CD14-positive monocyte (primary cell): ENCODE measurements at regions not wholly inside any gene's neighbourhood (a gene's known extent, or its start where the extent isn't known, plus 50 kb on each side); places are given as distances from the start of the nearest gene placed in this dataset.

Experiments
- DNase-seq, 3 donors: peaks; one replicate each; pipeline ENCODE4 v3.0.0-alpha.2; 2011 to 2022
- H2AFZ ChIP-seq: 2 replicates; pipeline ENCODE4 v1.6.0; 2012; ENCODE audit warnings: mild to moderate bottlenecking, low read depth, low read length, inconsistent platforms; ENCODE audit not compliant: insufficient read depth, poor library complexity, severe bottlenecking
- H3K27ac ChIP-seq, 2 donors: 1 replicate in 1 of 2; 2 replicates in 1 of 2; pipeline ENCODE4 v1.5.1; 2012 to 2013; ENCODE audit warnings: low read length in 2 of 2, control low read depth in 1 of 2, inconsistent platforms in 1 of 2, low read depth in 1 of 2, mild to moderate bottlenecking in 1 of 2
- H3K27me3 ChIP-seq, 2 donors: one replicate each; pipeline versions ENCODE4 v1.6.0 to v1.6.1; 2011 to 2013; ENCODE audit warnings: low read length in 2 of 2; ENCODE audit not compliant: control insufficient read depth in 2 of 2, insufficient read depth in 2 of 2
- H3K36me3 ChIP-seq, 2 donors: replicated peaks in 1 of 2; 1 replicate in 1 of 2; 2 replicates in 1 of 2; pipeline versions ENCODE4 v1.5.1 to v1.6.1; 2012 to 2013; ENCODE audit warnings: low read length in 2 of 2, control low read depth in 1 of 2, inconsistent platforms in 1 of 2, mild to moderate bottlenecking in 1 of 2; ENCODE audit not compliant: insufficient read depth in 2 of 2, control insufficient read depth in 1 of 2
- H3K4me1 ChIP-seq, 2 donors: 1 replicate in 1 of 2; 2 replicates in 1 of 2; pipeline versions ENCODE4 v1.5.1 to v1.6.1; 2012 to 2013; ENCODE audit warnings: low read length in 2 of 2, control low read depth in 1 of 2, inconsistent platforms in 1 of 2, mild to moderate bottlenecking in 1 of 2, moderate library complexity in 1 of 2; ENCODE audit not compliant: insufficient read depth in 2 of 2, control insufficient read depth in 1 of 2
- H3K4me2 ChIP-seq: replicated peaks from 2 replicates; pipeline ENCODE3; 2012; ENCODE audit warnings: low read length, moderate library complexity, mild to moderate bottlenecking; ENCODE audit not compliant: poor library complexity, severe bottlenecking; ENCODE audit errors: extremely low read depth
- H3K4me3 ChIP-seq, 3 experiments: fragments of 200-600 bp in 1 of 3; sonication (generic) in 1 of 3; replicated peaks in 1 of 3; 1 replicate in 2 of 3; 2 replicates in 1 of 3; pipeline ENCODE4 v1.5.1; 2011 to 2013; ENCODE audit warnings: low read length in 3 of 3, mild to moderate bottlenecking in 3 of 3, control low read depth in 2 of 3, low read depth in 2 of 3, inconsistent platforms in 1 of 3, moderate library complexity in 1 of 3
- H3K79me2 ChIP-seq: 2 replicates; pipeline ENCODE4 v1.6.0; 2012; ENCODE audit warnings: mild to moderate bottlenecking, control low read depth, inconsistent platforms, low read length, moderate library complexity; ENCODE audit not compliant: insufficient read depth
- H3K9ac ChIP-seq: 2 replicates; pipeline ENCODE4 v1.6.0; 2017; ENCODE audit warnings: low read length, mild to moderate bottlenecking; ENCODE audit not compliant: insufficient read depth, poor library complexity, severe bottlenecking
- H3K9me3 ChIP-seq, 2 donors: replicated peaks in 1 of 2; 1 replicate in 1 of 2; 2 replicates in 1 of 2; pipeline versions ENCODE4 v1.5.1 to v1.6.1; 2012 to 2013; ENCODE audit warnings: low read length in 2 of 2, control low read depth in 1 of 2; ENCODE audit not compliant: control insufficient read depth in 1 of 2, insufficient read depth in 1 of 2
- H4K20me1 ChIP-seq: 2 replicates; pipeline ENCODE4 v1.6.0; 2012; ENCODE audit warnings: mild to moderate bottlenecking, low read length, control low read depth, moderate library complexity; ENCODE audit not compliant: insufficient read depth
- H3K27ac Mint-ChIP-seq, 7 donors: one replicate each; pipeline ENCODE4 v1.8.0; 2020; ENCODE audit warnings: mild to moderate bottlenecking in 7 of 7, mixed read lengths in 7 of 7, moderate library complexity in 6 of 7, inconsistent platforms in 2 of 7
- H3K27me3 Mint-ChIP-seq, 3 donors: one replicate each; pipeline ENCODE4 v1.8.0; 2021 to 2022; ENCODE audit warnings: low read depth in 3 of 3, mild to moderate bottlenecking in 3 of 3, mixed read lengths in 3 of 3, moderate library complexity in 3 of 3, inconsistent platforms in 1 of 3
- H3K36me3 Mint-ChIP-seq, 2 donors: one replicate each; pipeline ENCODE4 v1.8.0; 2020; ENCODE audit warnings: mixed read lengths in 2 of 2, inconsistent platforms in 1 of 2, mild to moderate bottlenecking in 1 of 2
- H3K4me1 Mint-ChIP-seq: one replicate; pipeline ENCODE4 v1.8.0; 2020; ENCODE audit warnings: mild to moderate bottlenecking, mixed read lengths
- H3K4me3 Mint-ChIP-seq, 2 donors: one replicate each; pipeline ENCODE4 v1.8.0; 2020; ENCODE audit warnings: mild to moderate bottlenecking in 2 of 2, mixed read lengths in 2 of 2, moderate library complexity in 1 of 2
- H3K9me3 Mint-ChIP-seq, 7 donors: one replicate each; pipeline ENCODE4 v1.8.0; 2020 to 2022; ENCODE audit warnings: mixed read lengths in 7 of 7, mild to moderate bottlenecking in 6 of 7, moderate library complexity in 6 of 7, inconsistent platforms in 2 of 7
- WGBS: methylation state at CpG from one replicate; pipeline ENCODE4 v1.1.5; 2013; ENCODE audit warnings: missing lambda C conversion rate; ENCODE audit not compliant: insufficient coverage; 5-methylcytosine and 5-hydroxymethylcytosine counted together
- intact Hi-C, 2 donors: fragments of 100-400 bp; cut with micrococcal nuclease; formaldehyde crosslinking; loops; one replicate each; pipeline versions ENCODE4 v1.15.0 to v1.15.1; 2023
- TF ChIP-seq, protein P1 (sequence below): fragments of 200-600 bp; IDR thresholded peaks from one replicate; pipeline ENCODE4 v1.8.0; 2022; ENCODE audit warnings: antibody characterized with exemption, mild to moderate bottlenecking

- DNase-seq: peak; percentile 73 to 91 (median 86)
- H3K9me3 Mint-ChIP-seq: peaks cover 10 to 25% (median 17%) of the 10 kb centered on the region in 7 donors
- 20% methylated on average over 11 of the region's 15 CpGs for WGBS
- Histone ChIP-seq H3K9me3 (peaks cover 12 to 26% of the 10 kb centered on the region in 2 donors), H3K9ac (no peak overlapping the region), H3K27me3 (no peaks in the 10 kb centered on the region), H3K4me1 (peaks cover 37 to 53% of the 10 kb centered on the region in 2 donors), H3K4me2 (peak overlapping the region; percentile 58), H3K27ac (no peak overlapping the region), H4K20me1 (no peaks in the 10 kb centered on the region), H2AFZ (peak overlapping the region; percentile 44), H3K36me3 (no peaks in the 10 kb centered on the region), H3K79me2 (no peaks in the 10 kb centered on the region), H3K4me3 (peak overlapping the region in 1 of 3 experiments; percentile 49)
- peaks cover 0 to 3% (median 2%) of the 10 kb centered on the region in 3 donors for H3K27me3 Mint-ChIP-seq
- TF ChIP-seq, protein P1, sequence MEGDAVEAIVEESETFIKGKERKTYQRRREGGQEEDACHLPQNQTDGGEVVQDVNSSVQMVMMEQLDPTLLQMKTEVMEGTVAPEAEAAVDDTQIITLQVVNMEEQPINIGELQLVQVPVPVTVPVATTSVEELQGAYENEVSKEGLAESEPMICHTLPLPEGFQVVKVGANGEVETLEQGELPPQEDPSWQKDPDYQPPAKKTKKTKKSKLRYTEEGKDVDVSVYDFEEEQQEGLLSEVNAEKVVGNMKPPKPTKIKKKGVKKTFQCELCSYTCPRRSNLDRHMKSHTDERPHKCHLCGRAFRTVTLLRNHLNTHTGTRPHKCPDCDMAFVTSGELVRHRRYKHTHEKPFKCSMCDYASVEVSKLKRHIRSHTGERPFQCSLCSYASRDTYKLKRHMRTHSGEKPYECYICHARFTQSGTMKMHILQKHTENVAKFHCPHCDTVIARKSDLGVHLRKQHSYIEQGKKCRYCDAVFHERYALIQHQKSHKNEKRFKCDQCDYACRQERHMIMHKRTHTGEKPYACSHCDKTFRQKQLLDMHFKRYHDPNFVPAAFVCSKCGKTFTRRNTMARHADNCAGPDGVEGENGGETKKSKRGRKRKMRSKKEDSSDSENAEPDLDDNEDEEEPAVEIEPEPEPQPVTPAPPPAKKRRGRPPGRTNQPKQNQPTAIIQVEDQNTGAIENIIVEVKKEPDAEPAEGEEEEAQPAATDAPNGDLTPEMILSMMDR: peak; percentile 98
- H3K4me3 Mint-ChIP-seq: peak overlapping the region; percentile 67 to 81
- H3K27ac Mint-ChIP-seq: peak overlapping the region in 4 of 7 donors; percentile 10 to 73 (median 44)
- H3K4me1 Mint-ChIP-seq: peaks cover 49% of the 10 kb centered on the region
- intact Hi-C loops: loop anchor here in 1 of 2 donors (5.0 kb wide), 1 partner anchor 206 kb away; no protein-coding TSS in a partner anchor
- H3K36me3 Mint-ChIP-seq: peaks cover 0 to 3% of the 10 kb centered on the region in 2 donors
These were observed 67.9 kb upstream of the PDZD8 start for GRCh38 chr10:117442944-117443685.

DNA sequence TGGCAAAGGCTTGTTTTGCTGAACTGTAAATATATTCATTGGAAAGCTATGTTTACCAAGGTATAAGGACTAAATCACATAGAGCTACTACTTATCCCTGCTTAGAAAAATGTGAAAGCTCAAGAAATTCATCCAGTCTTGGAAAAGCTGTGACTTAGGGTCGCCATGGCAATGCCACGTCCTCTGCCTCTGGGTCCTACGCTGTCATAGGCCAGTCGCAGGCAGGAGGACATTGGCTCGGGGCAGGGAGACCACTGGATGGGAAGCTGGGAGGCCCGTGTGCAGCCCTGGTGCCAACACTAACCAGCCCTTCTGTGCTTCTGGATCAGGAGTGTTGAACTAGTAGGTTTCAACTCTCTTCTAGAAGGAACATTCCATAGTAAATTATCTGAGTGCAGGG is 67.3 kb upstream of the PDZD8 start:
- peaks cover 53% of the 10 kb centered on the region for H3K4me1 Mint-ChIP-seq
- peak overlapping the region; percentile 58 for H3K4me2 ChIP-seq
- peak overlapping the region in 1 of 2 donors; percentile 42 for H3K27ac ChIP-seq
- intact Hi-C loops: loop anchor here in 1 of 2 donors (5.0 kb wide), 1 partner anchor 205 kb away; no protein-coding TSS in a partner anchor
- TF ChIP-seq, protein P1: no peak
- peak overlapping the region in 1 of 3 experiments; percentile 49 for H3K4me3 ChIP-seq
- DNase-seq: no peak
- no peaks in the 10 kb centered on the region for H3K27me3 ChIP-seq
- no peaks in the 10 kb centered on the region for H3K79me2 ChIP-seq
- 73% methylated on average over 6 of the region's 6 CpGs for WGBS
- H3K9ac ChIP-seq: no peak overlapping the region
- H3K9me3 ChIP-seq: peaks cover 12 to 26% of the 10 kb centered on the region in 2 donors
- peak overlapping the region in 4 of 7 donors; percentile 15 to 87 (median 78) for H3K27ac Mint-ChIP-seq
- H3K27me3 Mint-ChIP-seq: peaks cover 0 to 3% (median 2%) of the 10 kb centered on the region in 3 donors
- no peaks in the 10 kb centered on the region for H4K20me1 ChIP-seq
- no peaks in the 10 kb centered on the region for H3K36me3 ChIP-seq
- peak overlapping the region in 1 of 2 donors; percentile 81 for H3K4me3 Mint-ChIP-seq
- peaks cover 0 to 3% of the 10 kb centered on the region in 2 donors for H3K36me3 Mint-ChIP-seq
- H3K4me1 ChIP-seq: peaks cover 37 to 56% of the 10 kb centered on the region in 2 donors
- H3K9me3 Mint-ChIP-seq: peaks cover 10 to 25% (median 17%) of the 10 kb centered on the region in 7 donors
- no peak overlapping the region for H2AFZ ChIP-seq
